SK-N-MC (cell line): ENCODE measurements at regions not wholly inside any gene's neighbourhood (a gene's known extent, or its start where the extent isn't known, plus 50 kb on each side); places are given as distances from the start of the nearest gene placed in this dataset.

ENCODE experiments used
- EZH2 ChIP-seq: fragments of 200-600 bp; sonication (generic); IDR thresholded peaks from one replicate; pipeline ENCODE4 v1.6.1; 2017; ENCODE audit warnings: antibody characterized with exemption
- FOXP2 ChIP-seq: optimal IDR thresholded peaks from 2 replicates; pipeline ENCODE3; 2011; ENCODE audit warnings: mild to moderate bottlenecking, moderate library complexity; ENCODE audit not compliant: insufficient read depth; ENCODE audit errors: extremely low read length, control extremely low read depth
- POLR2AphosphoS5 ChIP-seq: IDR thresholded peaks from 2 replicates; pipeline ENCODE4 v1.6.1; 2012; ENCODE audit warnings: mild to moderate bottlenecking, low read depth, low read length, borderline replicate concordance

DNA sequence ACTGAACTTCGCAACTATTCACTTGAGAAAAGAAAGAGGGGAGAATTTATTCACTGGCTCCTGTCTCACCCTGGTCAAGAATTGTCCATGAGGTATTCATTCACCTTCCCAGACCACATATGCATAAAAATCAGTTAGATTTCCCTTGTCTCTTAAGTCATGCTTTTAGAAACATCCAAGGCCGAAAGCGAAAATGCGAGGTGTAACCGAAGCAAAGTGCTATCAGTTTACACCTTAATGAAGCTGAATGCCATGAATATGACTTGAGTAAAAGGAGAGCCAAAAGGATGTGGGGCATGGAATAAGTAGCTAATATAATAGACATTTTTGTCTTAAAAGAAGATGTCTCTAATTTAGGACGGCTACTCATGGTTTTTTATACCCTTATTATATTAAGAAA is 965.6 kb upstream of the CHORDC1 start:
- TF ChIP-seq EZH2 (no peak), POLR2AphosphoS5 (no peak), FOXP2 (no peak)
